KMS-11 (cell line): ENCODE measurements at regions not wholly inside any gene's neighbourhood (a gene's known extent, or its start where the extent isn't known, plus 50 kb on each side); places are given as distances from the start of the nearest gene placed in this dataset.

Experiments used
- H2AFZ ChIP-seq: fragments of 200-600 bp; sonication (generic); 2 replicates; pipeline ENCODE4 v1.6.1; 2016; ENCODE audit warnings: antibody characterized with exemption, mixed run types, low read depth
- H3K27ac ChIP-seq: fragments of 200-600 bp; sonication (generic); 2 replicates; pipeline ENCODE4 v1.6.1; 2016; ENCODE audit warnings: mild to moderate bottlenecking, mixed run types
- H3K27me3 ChIP-seq: fragments of 200-600 bp; sonication (generic); 2 replicates; pipeline ENCODE4 v1.6.1; 2017; ENCODE audit warnings: mild to moderate bottlenecking, low read depth, mixed run types, moderate library complexity; ENCODE audit not compliant: insufficient read depth
- H3K36me3 ChIP-seq: fragments of 200-600 bp; sonication (generic); 2 replicates; pipeline ENCODE4 v1.6.1; 2017; ENCODE audit warnings: mild to moderate bottlenecking, mixed run types; ENCODE audit not compliant: insufficient read depth
- H3K4me1 ChIP-seq: fragments of 200-600 bp; sonication (generic); 2 replicates; pipeline ENCODE4 v1.6.1; 2016; ENCODE audit warnings: mild to moderate bottlenecking, low read depth, mixed run types; ENCODE audit not compliant: poor library complexity, severe bottlenecking
- H3K4me2 ChIP-seq: fragments of 200-600 bp; sonication (generic); 2 replicates; pipeline ENCODE4 v1.7.0; 2016; ENCODE audit warnings: mild to moderate bottlenecking, mixed run types
- H3K4me3 ChIP-seq: fragments of 200-600 bp; sonication (generic); IDR thresholded peaks from 2 replicates; pipeline ENCODE4 v1.6.1; 2017; ENCODE audit warnings: low read depth, low read length, mixed read lengths; ENCODE audit not compliant: insufficient read depth
- H3K79me2 ChIP-seq: fragments of 200-600 bp; sonication (generic); 2 replicates; pipeline ENCODE4 v1.6.1; 2016; ENCODE audit warnings: low read depth, mixed run types; ENCODE audit not compliant: insufficient read depth
- H3K9ac ChIP-seq: fragments of 200-600 bp; sonication (generic); 2 replicates; pipeline ENCODE4 v1.6.1; 2016; ENCODE audit warnings: mild to moderate bottlenecking, mixed run types
- H4K20me1 ChIP-seq: fragments of 200-600 bp; sonication (generic); 2 replicates; pipeline ENCODE4 v1.6.1; 2016; ENCODE audit warnings: mild to moderate bottlenecking, mixed run types; ENCODE audit not compliant: insufficient read depth
- CTCF ChIP-seq: fragments of 200-600 bp; sonication (generic); conservative IDR thresholded peaks from 2 replicates; pipeline ENCODE4 v1.6.1; 2017; ENCODE audit warnings: low read depth, mild to moderate bottlenecking, antibody characterized with exemption, low read length, moderate library complexity, mixed read lengths

- no peak for TF ChIP-seq CTCF
- Histone ChIP-seq H3K79me2 (no peaks in the 10 kb centered on the region), H3K4me2 (no peak overlapping the region), H3K4me3 (no peak overlapping the region), H3K27ac (no peak overlapping the region), H3K4me1 (no peaks in the 10 kb centered on the region), H4K20me1 (no peaks in the 10 kb centered on the region), H3K36me3 (no peaks in the 10 kb centered on the region), H2AFZ (no peak overlapping the region), H3K9ac (no peak overlapping the region), H3K27me3 (no peaks in the 10 kb centered on the region)
Measured at GRCh38 chr20:40055711-40056110, 633.3 kb downstream of the MAFB start.

- no peaks in the 10 kb centered on the region for H4K20me1 ChIP-seq
- TF ChIP-seq CTCF: no peak
- no peaks in the 10 kb centered on the region for H3K27me3 ChIP-seq
- H3K36me3 ChIP-seq: no peaks in the 10 kb centered on the region
- no peak overlapping the region for H3K4me2 ChIP-seq
- H2AFZ ChIP-seq: no peak overlapping the region
- H3K27ac ChIP-seq: no peak overlapping the region
- no peak overlapping the region for H3K4me3 ChIP-seq
- no peak overlapping the region for H3K9ac ChIP-seq
- no peaks in the 10 kb centered on the region for H3K4me1 ChIP-seq
- no peaks in the 10 kb centered on the region for H3K79me2 ChIP-seq
Measured at GRCh38 chr20:40054311-40054710, 634.7 kb downstream of the MAFB start.

DNA sequence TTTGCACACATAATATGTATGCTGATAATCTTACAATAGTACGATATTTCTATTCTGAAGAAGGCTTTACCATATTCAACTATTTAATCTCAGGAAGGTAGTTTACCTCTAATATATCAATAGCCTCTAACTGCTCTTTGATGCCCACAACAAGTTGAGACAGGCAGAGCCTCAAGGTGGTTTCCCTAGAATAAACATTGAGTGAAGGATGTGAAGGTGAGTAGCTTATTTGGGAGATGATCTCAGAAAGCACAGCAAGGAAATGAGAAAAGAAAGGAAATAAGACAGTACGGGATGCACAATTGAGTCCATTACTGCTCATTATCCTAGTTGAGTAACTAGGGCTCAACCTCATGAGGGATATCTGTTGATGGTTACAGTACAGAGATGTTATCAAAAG lies 638.4 kb downstream of the MAFB start:
- Histone ChIP-seq H3K4me1 (no peaks in the 10 kb centered on the region), H3K36me3 (no peaks in the 10 kb centered on the region), H3K27ac (no peak overlapping the region), H3K27me3 (no peaks in the 10 kb centered on the region), H3K4me3 (no peak overlapping the region), H3K79me2 (no peaks in the 10 kb centered on the region), H3K4me2 (no peak overlapping the region), H4K20me1 (no peaks in the 10 kb centered on the region), H2AFZ (no peak overlapping the region), H3K9ac (no peak overlapping the region)
- no peak for TF ChIP-seq CTCF

- H3K4me2 ChIP-seq: no peak overlapping the region
- no peaks in the 10 kb centered on the region for H3K4me1 ChIP-seq
- H4K20me1 ChIP-seq: no peaks in the 10 kb centered on the region
- no peaks in the 10 kb centered on the region for H3K36me3 ChIP-seq
- H3K4me3 ChIP-seq: no peak overlapping the region
- TF ChIP-seq CTCF: no peak
- H3K79me2 ChIP-seq: no peaks in the 10 kb centered on the region
- no peaks in the 10 kb centered on the region for H3K27me3 ChIP-seq
- H3K27ac ChIP-seq: no peak overlapping the region
- H3K9ac ChIP-seq: no peak overlapping the region
- no peak overlapping the region for H2AFZ ChIP-seq
Measured at GRCh38 chr20:40049854-40050253, 639.2 kb downstream of the MAFB start.

DNA sequence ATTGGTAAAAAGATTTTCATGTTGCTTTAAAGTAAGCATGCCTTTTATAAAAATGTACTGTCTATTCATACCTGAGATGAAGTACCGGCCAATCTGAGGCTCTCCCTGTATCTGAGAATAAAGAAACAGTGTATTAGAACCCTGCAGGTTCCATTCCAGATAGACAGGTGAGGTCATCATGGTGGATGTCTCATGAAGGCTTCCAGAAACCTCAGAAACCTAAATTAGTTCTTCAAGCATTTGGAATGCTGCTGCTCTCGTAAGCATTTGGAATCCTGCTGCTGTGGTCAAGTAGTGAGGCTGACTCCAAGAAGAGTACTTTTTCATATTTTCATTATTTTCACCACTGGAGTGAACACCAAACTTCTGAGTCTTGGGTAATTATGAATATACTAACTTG lies 642.3 kb downstream of the MAFB start:
- H4K20me1 ChIP-seq: no peaks in the 10 kb centered on the region
- no peak for TF ChIP-seq CTCF
- H3K4me2 ChIP-seq: no peak overlapping the region
- H3K79me2 ChIP-seq: no peaks in the 10 kb centered on the region
- H3K27ac ChIP-seq: no peak overlapping the region
- no peaks in the 10 kb centered on the region for H3K36me3 ChIP-seq
- H2AFZ ChIP-seq: no peak overlapping the region
- no peak overlapping the region for H3K4me3 ChIP-seq
- no peak overlapping the region for H3K9ac ChIP-seq
- no peaks in the 10 kb centered on the region for H3K4me1 ChIP-seq
- no peaks in the 10 kb centered on the region for H3K27me3 ChIP-seq
